HG03103 (cell line): ENCODE measurements at regions not wholly inside any gene's neighbourhood (a gene's known extent, or its start where the extent isn't known, plus 50 kb on each side); places are given as distances from the start of the nearest gene placed in this dataset.

ENCODE experiments used
- ATAC-seq: cut with Tn5 transposase; IDR thresholded peaks from one replicate; pipeline ENCODE4 v1.9.1; 2021; ENCODE audit warnings: low read depth; ENCODE audit not compliant: unreplicated experiment

- ATAC-seq = no peak
Measured at GRCh38 chr7:36029311-36029710, 123.7 kb upstream of the EEPD1 start.

- ATAC-seq = no peak
Measured at GRCh38 chr7:36029853-36030515, 123.1 kb upstream of the EEPD1 start.

GRCh38 chr7:36032361-36032818 is 120.7 kb upstream of the EEPD1 start:
- ATAC-seq = no peak

GRCh38 chr7:36034020-36034419 is 119.0 kb upstream of the EEPD1 start:
- no peak for ATAC-seq

GRCh38 chr7:36035186-36035585 is 117.9 kb upstream of the EEPD1 start:
- ATAC-seq = no peak

GRCh38 chr7:36036590-36036989 is 116.5 kb upstream of the EEPD1 start:
- no peak for ATAC-seq

GRCh38 chr7:36037121-36037662 is 115.9 kb upstream of the EEPD1 start:
- ATAC-seq = no peak

- ATAC-seq = no peak
Measured at GRCh38 chr7:36038063-36038721, 114.9 kb upstream of the EEPD1 start.

GRCh38 chr7:36039243-36039642 is 113.8 kb upstream of the EEPD1 start:
- no peak for ATAC-seq

- no peak for ATAC-seq
Measured at GRCh38 chr7:36039671-36040070, 113.4 kb upstream of the EEPD1 start.

GRCh38 chr7:36040679-36041078 is 112.4 kb upstream of the EEPD1 start:
- no peak for ATAC-seq

GRCh38 chr7:36044101-36044892 is 108.8 kb upstream of the EEPD1 start:
- ATAC-seq = no peak

GRCh38 chr7:36045326-36045725 is 107.7 kb upstream of the EEPD1 start:
- no peak for ATAC-seq

GRCh38 chr7:36045830-36046341 is 107.2 kb upstream of the EEPD1 start:
- ATAC-seq = no peak

GRCh38 chr7:36047091-36047658 is 105.9 kb upstream of the EEPD1 start:
- ATAC-seq = no peak

GRCh38 chr7:36048141-36048901 is 104.7 kb upstream of the EEPD1 start:
- ATAC-seq = no peak

- ATAC-seq = no peak
Measured at GRCh38 chr7:36048902-36049240, 104.2 kb upstream of the EEPD1 start.

- no peak for ATAC-seq
Measured at GRCh38 chr7:36051501-36051900, 101.6 kb upstream of the EEPD1 start.

- ATAC-seq = no peak
Measured at GRCh38 chr7:36053589-36053988, 99.5 kb upstream of the EEPD1 start.

GRCh38 chr7:36054637-36055036 is 98.4 kb upstream of the EEPD1 start:
- ATAC-seq = no peak
